BJ (cell line): ENCODE measurements at regions not wholly inside any gene's neighbourhood (a gene's known extent, or its start where the extent isn't known, plus 50 kb on each side); places are given as distances from the start of the nearest gene placed in this dataset.

Source experiments
- CTCF ChIA-PET: fragments of 350-600 bp; formaldehyde crosslinking; extraction: SDS; loops from one replicate; lab custom pipeline; 2021; ENCODE audit warnings: antibody characterized with exemption, inconsistent platforms; lab: Yijun Ruan, JAX
- POLR2A ChIA-PET: fragments of 300-600 bp; sonication (Branson Sonifier 250); formaldehyde crosslinking; extraction: SDS; loops from one replicate; lab custom pipeline; 2021; ENCODE audit warnings: antibody characterized with exemption; lab: Charles Lee
- DNase-seq: peaks from one replicate; pipeline ENCODE4 v3.0.0-alpha.2; 2011; ENCODE audit warnings: low read depth
- H3K27me3 ChIP-seq: 2 replicates; pipeline ENCODE4 v1.6.0; 2011; ENCODE audit warnings: low read length; ENCODE audit not compliant: control insufficient read depth, insufficient read depth
- H3K36me3 ChIP-seq: 2 replicates; pipeline ENCODE4 v1.5.1; 2011; ENCODE audit warnings: low read length; ENCODE audit not compliant: control insufficient read depth, insufficient read depth
- H3K4me3 ChIP-seq: 2 replicates; pipeline ENCODE4 v1.5.1; 2011; ENCODE audit warnings: low read depth, mild to moderate bottlenecking, control low read depth, low read length
- CTCF ChIP-seq: IDR thresholded peaks from 2 replicates; pipeline ENCODE4 v1.5.1; 2011; ENCODE audit warnings: low read depth, mild to moderate bottlenecking, control low read depth, inconsistent platforms, low read length, moderate library complexity; ENCODE audit not compliant: insufficient read depth

GRCh38 chrX:100083211-100083610 lies 326.9 kb downstream of the PCDH19 start:
- no peak for TF ChIP-seq CTCF
- H3K4me3 ChIP-seq: no peak overlapping the region
- POLR2A ChIA-PET: no interaction called here
- CTCF ChIA-PET: no interaction called here
- H3K27me3 ChIP-seq: no peaks in the 10 kb centered on the region
- DNase-seq: no peak
- H3K36me3 ChIP-seq: no peaks in the 10 kb centered on the region

DNA sequence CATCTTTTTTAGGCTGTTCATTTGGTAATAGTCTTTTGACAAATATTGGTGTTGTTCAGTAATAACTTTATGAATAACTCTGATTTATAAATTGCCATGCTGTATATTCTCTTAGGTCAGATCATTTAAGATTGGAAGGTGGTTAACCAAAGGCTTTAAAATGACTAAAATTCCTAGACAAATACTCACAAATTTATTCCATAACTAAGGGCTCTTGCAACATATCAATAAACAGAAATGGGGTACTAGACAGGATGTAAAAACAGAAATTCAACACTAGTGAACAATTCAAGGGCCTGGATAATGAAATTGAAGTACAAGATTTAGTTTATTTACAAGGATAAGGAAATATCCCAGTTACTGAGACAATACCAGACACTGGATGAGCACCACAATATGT lies 328.6 kb downstream of the PCDH19 start:
- TF ChIP-seq CTCF: no peak
- Histone ChIP-seq H3K27me3 (no peaks in the 10 kb centered on the region), H3K4me3 (no peak overlapping the region), H3K36me3 (no peaks in the 10 kb centered on the region)
- no peak for DNase-seq
- ChIA-PET POLR2A (no interaction called here), CTCF (no interaction called here)

DNA sequence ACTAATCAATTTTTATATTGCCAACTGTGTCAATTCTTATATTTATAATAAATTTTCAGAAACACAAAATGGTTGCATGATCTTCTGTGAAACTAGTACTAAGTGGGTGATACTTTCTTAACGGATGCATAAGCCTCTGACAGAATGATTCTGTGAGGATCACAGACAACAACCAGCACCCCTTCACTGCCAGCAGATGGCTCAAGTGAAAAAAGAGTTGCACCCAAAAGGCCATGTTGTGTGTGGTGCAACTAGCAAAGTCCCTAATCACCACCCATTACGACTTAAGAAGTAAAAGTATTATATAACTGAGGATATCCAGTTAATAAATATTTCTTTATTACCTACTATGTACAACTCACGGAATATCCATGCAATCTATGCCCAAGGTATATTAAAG lies 334.0 kb downstream of the PCDH19 start:
- no peak for DNase-seq
- ChIA-PET POLR2A (no interaction called here), CTCF (no interaction called here)
- Histone ChIP-seq H3K4me3 (no peak overlapping the region), H3K27me3 (no peaks in the 10 kb centered on the region), H3K36me3 (no peaks in the 10 kb centered on the region)
- TF ChIP-seq CTCF: no peak

- H3K27me3 ChIP-seq: no peaks in the 10 kb centered on the region
- POLR2A ChIA-PET: no interaction called here
- no peak for TF ChIP-seq CTCF
- CTCF ChIA-PET: no interaction called here
- no peak overlapping the region for H3K4me3 ChIP-seq
- no peak for DNase-seq
- H3K36me3 ChIP-seq: no peaks in the 10 kb centered on the region
Measured at GRCh38 chrX:100072336-100072735, 337.7 kb downstream of the PCDH19 start.

GRCh38 chrX:100070334-100070849 lies 339.7 kb downstream of the PCDH19 start:
- TF ChIP-seq CTCF: no peak
- H3K4me3 ChIP-seq: no peak overlapping the region
- H3K36me3 ChIP-seq: no peaks in the 10 kb centered on the region
- DNase-seq: no peak
- CTCF ChIA-PET: no interaction called here
- POLR2A ChIA-PET: no interaction called here
- no peaks in the 10 kb centered on the region for H3K27me3 ChIP-seq
